ENCODE measurements at regions not wholly inside any gene's neighbourhood (a gene's known extent, or its start where the extent isn't known, plus 50 kb on each side); places are given as distances from the start of the nearest gene placed in this dataset.
"Not testable (repeated sequence)": the region's sequence is repeated elsewhere in the genome, so short reads cannot be mapped to it uniquely, and the experiment has no call there.

DNA sequence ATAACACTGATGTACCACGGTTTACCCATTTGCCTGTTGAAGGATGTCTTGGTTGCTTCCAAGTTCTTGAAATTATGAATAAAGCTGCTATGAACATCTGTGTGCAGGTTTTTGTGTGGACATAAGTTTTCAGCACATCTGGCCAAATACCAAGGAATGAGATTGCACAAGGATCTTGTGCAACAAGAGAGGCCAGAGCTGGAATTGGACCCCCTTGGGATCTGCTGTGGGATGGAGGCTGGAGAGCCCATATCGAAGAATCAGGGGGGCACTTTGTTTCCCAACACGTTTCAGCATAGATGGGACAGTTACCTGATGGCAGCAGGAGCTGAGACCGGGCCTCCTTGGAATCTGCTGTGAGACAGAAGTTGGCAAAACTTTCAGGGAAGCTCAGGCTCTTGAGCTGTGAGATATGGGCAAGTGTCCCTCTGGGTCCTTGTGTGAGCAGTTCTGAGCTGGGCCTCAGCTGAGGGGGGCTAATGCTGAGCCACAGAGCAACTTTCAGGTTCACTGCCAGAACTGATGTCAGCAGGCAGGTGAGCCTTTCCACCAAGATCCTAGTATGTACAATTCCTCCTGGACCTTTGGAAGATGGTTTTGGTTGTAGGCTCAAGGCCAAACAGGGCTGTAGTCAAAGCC is 115.2 kb upstream of the RAB18 start:
- H3K4me1 ChIP-seq (ENCODE audit: control insufficient read depth, insufficient read depth, low read length) = no peaks in the 10 kb centered on the region
- H3K27me3 ChIP-seq (ENCODE audit: control insufficient read depth, insufficient read depth, low read length) = peaks cover 4% of the 10 kb centered on the region
- H3K9me3 ChIP-seq (replicated peaks; ENCODE audit: low read length) = no peaks in the 10 kb centered on the region
- H3K9ac ChIP-seq (ENCODE audit: low read depth, low read length) = no peak overlapping the region
- no peaks in the 10 kb centered on the region for H3K36me3 ChIP-seq (ENCODE audit: insufficient read depth, low read length)
- no peak overlapping the region for H3K4me2 ChIP-seq (ENCODE audit: low read length)
- no peak overlapping the region for H3K4me3 ChIP-seq (ENCODE audit: low read length)

DNA sequence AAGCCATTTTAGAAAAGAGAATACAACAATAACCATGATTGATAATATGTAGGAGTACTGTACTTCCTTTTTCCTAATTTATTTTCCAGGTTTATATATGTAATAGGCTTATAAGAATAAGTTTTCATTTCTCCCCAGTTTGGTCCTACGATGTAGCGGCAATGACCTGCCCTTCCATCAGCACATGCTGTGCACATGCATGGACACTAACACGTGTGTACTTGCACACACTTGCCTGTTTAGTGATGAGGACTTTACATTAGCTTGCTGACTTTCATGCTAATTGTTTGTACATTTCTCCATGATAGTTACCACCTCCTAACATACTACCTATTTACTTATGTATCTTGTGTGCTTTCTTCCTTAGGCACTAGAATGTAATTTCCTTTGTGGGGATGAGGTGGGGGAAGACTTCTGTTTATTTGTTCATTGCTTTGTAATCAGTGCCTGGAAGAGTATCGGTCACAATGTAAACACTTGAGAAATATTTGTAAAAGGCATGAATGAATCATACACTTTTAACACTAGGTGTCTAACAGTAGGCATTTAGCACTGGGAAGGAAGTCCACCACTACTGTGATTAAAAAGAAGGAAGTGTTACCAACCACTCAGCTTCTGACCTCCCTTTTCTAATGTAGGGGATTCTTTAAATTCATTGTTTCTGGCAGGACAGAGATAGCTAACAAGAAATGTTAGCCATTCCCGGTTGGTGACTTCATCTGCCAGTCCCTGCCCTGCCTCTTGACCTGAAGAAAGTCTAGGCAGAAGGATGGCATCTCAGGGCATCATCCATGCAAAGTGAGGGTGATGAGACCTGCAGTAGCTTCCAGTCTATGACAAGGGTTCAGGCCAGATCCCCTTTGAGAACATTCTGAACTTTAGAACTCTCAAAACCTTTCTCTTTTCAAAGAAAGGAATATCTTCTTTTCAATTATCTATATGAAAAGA is 120.2 kb upstream of the RAB18 start:
- Histone ChIP-seq H3K9ac (ENCODE audit: low read depth, low read length) (no peak overlapping the region), H3K4me1 (ENCODE audit: control insufficient read depth, insufficient read depth, low read length) (no peaks in the 10 kb centered on the region), H3K4me2 (ENCODE audit: low read length) (no peak overlapping the region), H3K27me3 (ENCODE audit: control insufficient read depth, insufficient read depth, low read length) (no peaks in the 10 kb centered on the region), H3K36me3 (ENCODE audit: insufficient read depth, low read length) (no peaks in the 10 kb centered on the region), H3K4me3 (ENCODE audit: low read length) (no peak overlapping the region), H3K9me3 (replicated peaks; ENCODE audit: low read length) (no peaks in the 10 kb centered on the region)

GRCh38 chr10:27382176-27382575 is 121.9 kb upstream of the RAB18 start:
- Histone ChIP-seq H3K36me3 (ENCODE audit: insufficient read depth, low read length) (no peaks in the 10 kb centered on the region), H3K9me3 (replicated peaks; ENCODE audit: low read length) (no peaks in the 10 kb centered on the region), H3K4me2 (ENCODE audit: low read length) (no peak overlapping the region), H3K4me1 (ENCODE audit: control insufficient read depth, insufficient read depth, low read length) (no peaks in the 10 kb centered on the region), H3K9ac (ENCODE audit: low read depth, low read length) (no peak overlapping the region), H3K4me3 (ENCODE audit: low read length) (no peak overlapping the region), H3K27me3 (ENCODE audit: control insufficient read depth, insufficient read depth, low read length) (peaks cover 2% of the 10 kb centered on the region)

DNA sequence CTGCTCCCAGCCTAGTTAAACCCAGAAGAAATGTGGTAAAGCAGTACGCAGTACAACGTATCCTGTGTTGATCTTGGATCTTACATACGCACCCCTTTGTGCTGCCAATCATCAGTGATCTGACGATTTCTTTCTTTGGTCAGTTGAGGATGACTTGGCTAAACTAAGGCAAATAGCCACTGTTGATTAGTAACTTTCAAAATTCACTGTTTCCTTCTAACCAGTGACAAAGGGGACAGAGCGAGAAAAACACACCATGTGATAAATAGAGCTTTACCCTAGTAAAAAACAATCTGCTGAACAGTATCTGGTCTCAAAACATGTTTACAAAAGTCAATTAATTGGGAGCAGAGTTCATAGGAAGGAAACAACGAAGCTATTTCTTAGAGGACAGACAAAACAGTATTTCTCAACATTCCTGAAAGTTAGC is 123.2 kb upstream of the RAB18 start:
- H3K4me2 ChIP-seq (ENCODE audit: low read length) = no peak overlapping the region
- peaks cover 9% of the 10 kb centered on the region for H3K27me3 ChIP-seq (ENCODE audit: control insufficient read depth, insufficient read depth, low read length)
- no peaks in the 10 kb centered on the region for H3K9me3 ChIP-seq (replicated peaks; ENCODE audit: low read length)
- no peaks in the 10 kb centered on the region for H3K36me3 ChIP-seq (ENCODE audit: insufficient read depth, low read length)
- H3K4me1 ChIP-seq (ENCODE audit: control insufficient read depth, insufficient read depth, low read length) = no peaks in the 10 kb centered on the region
- H3K9ac ChIP-seq (ENCODE audit: low read depth, low read length) = no peak overlapping the region
- H3K4me3 ChIP-seq (ENCODE audit: low read length) = no peak overlapping the region

DNA sequence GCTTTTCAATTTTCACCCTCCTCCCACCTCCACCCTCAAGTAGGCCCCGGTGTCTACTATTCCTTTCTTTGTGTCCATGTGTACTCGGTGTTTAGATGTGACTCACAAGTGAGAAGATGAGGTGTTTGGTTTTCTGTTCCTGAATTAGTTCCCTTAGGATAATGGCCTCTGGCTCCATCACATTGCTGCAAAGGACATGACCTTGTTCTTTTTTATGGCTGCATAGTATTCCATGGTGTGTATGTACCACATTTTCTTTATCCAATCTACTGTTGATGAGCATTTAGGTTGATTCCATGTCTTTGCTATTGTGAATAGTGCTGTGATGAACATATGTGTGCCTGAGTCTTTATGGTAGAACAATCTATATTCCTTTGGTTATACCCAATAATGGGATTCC is 125.1 kb upstream of the RAB18 start:
- not testable (repeated sequence) for H3K4me3 ChIP-seq (ENCODE audit: low read length)

DNA sequence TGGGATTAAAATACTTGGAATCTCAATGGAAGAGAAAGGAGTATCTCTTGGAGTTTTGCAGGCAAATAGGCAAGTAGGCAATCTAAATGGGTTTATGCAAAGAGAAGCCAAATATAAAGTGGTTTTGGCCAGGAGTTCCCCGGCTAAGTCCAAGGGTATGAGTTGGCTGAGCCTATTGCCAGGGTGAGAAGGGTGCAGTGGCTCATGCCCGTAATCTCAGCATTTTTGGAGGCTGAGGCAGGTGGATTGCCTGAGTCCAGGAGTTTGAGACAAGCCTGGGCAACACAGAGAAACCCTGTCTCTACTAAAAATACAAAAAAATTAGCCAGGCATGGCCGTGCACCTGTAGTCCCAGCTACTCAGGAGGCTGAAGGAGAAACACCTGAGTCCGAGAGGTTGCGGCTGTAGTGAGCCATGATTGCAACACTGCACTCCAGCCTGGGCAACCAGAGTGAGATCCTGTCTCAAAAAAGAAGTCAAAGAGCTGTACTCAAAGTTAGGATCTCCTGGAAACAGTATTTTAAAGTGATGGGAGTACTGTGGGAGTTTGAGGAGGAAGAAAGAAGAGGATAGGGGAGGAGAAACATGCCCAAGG is 130.4 kb upstream of the RAB18 start:
- Histone ChIP-seq H3K9ac (ENCODE audit: low read depth, low read length) (no peak overlapping the region), H3K4me1 (ENCODE audit: control insufficient read depth, insufficient read depth, low read length) (no peaks in the 10 kb centered on the region), H3K27me3 (ENCODE audit: control insufficient read depth, insufficient read depth, low read length) (peaks cover 15% of the 10 kb centered on the region), H3K4me2 (ENCODE audit: low read length) (no peak overlapping the region), H3K4me3 (ENCODE audit: low read length) (no peak overlapping the region), H3K36me3 (ENCODE audit: insufficient read depth, low read length) (no peaks in the 10 kb centered on the region), H3K9me3 (replicated peaks; ENCODE audit: low read length) (no peaks in the 10 kb centered on the region)

More for the DNA sequence above, 125.1 kb upstream of the RAB18 start:
- H3K9me3 ChIP-seq (replicated peaks; ENCODE audit: low read length); H3K4me1 ChIP-seq (ENCODE audit: control insufficient read depth, insufficient read depth, low read length); H3K9ac ChIP-seq (ENCODE audit: low read depth, low read length); H3K4me2 ChIP-seq (ENCODE audit: low read length); H3K36me3 ChIP-seq (ENCODE audit: insufficient read depth, low read length): not testable (repeated sequence)
- peaks cover 15% of the 10 kb centered on the region for H3K27me3 ChIP-seq (ENCODE audit: control insufficient read depth, insufficient read depth, low read length)

GRCh38 chr10:27372095-27372494 is 131.5 kb upstream of the ACBD5 start:
- Histone ChIP-seq H3K4me1 (ENCODE audit: control insufficient read depth, insufficient read depth, low read length) (no peaks in the 10 kb centered on the region), H3K4me2 (ENCODE audit: low read length) (no peak overlapping the region), H3K9ac (ENCODE audit: low read depth, low read length) (no peak overlapping the region), H3K27me3 (ENCODE audit: control insufficient read depth, insufficient read depth, low read length) (peaks cover 13% of the 10 kb centered on the region), H3K4me3 (ENCODE audit: low read length) (no peak overlapping the region), H3K9me3 (replicated peaks; ENCODE audit: low read length) (no peaks in the 10 kb centered on the region), H3K36me3 (ENCODE audit: insufficient read depth, low read length) (no peaks in the 10 kb centered on the region)

- peaks cover 13% of the 10 kb centered on the region for H3K27me3 ChIP-seq (ENCODE audit: control insufficient read depth, insufficient read depth, low read length)
- not testable (repeated sequence) for H3K4me3 ChIP-seq (ENCODE audit: low read length); H3K4me1 ChIP-seq (ENCODE audit: control insufficient read depth, insufficient read depth, low read length); H3K4me2 ChIP-seq (ENCODE audit: low read length); H3K9me3 ChIP-seq (replicated peaks; ENCODE audit: low read length); H3K9ac ChIP-seq (ENCODE audit: low read depth, low read length); H3K36me3 ChIP-seq (ENCODE audit: insufficient read depth, low read length)
These were observed 130.8 kb upstream of the ACBD5 start for GRCh38 chr10:27371375-27371774.

DNA sequence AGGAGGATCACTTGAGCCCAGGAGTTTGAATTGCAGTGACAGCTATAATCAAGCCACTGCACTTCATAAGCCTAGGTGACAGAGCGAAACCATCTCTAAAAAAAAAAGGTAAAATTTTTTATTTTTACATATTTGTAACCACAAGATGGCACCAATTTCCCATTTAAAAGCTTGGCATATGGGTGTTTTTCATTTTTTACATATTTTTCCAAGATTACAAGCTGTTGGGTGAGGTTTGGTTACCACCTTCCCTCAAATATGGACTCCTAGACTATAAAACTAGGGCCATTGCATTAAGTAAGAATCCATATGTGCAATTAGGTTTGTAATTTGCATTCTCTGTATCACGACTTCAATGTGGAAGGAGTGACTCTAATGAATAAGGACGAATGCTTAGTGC is 129.3 kb upstream of the ACBD5 start:
- peaks cover 11% of the 10 kb centered on the region for H3K27me3 ChIP-seq (ENCODE audit: control insufficient read depth, insufficient read depth, low read length)
- no peaks in the 10 kb centered on the region for H3K36me3 ChIP-seq (ENCODE audit: insufficient read depth, low read length)
- no peak overlapping the region for H3K4me2 ChIP-seq (ENCODE audit: low read length)
- H3K9me3 ChIP-seq (replicated peaks; ENCODE audit: low read length) = no peaks in the 10 kb centered on the region
- H3K9ac ChIP-seq (ENCODE audit: low read depth, low read length) = no peak overlapping the region
- no peak overlapping the region for H3K4me3 ChIP-seq (ENCODE audit: low read length)
- H3K4me1 ChIP-seq (ENCODE audit: control insufficient read depth, insufficient read depth, low read length) = no peaks in the 10 kb centered on the region

- Histone ChIP-seq H3K4me1 (ENCODE audit: control insufficient read depth, insufficient read depth, low read length) (no peaks in the 10 kb centered on the region), H3K27me3 (ENCODE audit: control insufficient read depth, insufficient read depth, low read length) (peaks cover 11% of the 10 kb centered on the region), H3K9me3 (replicated peaks; ENCODE audit: low read length) (no peaks in the 10 kb centered on the region), H3K36me3 (ENCODE audit: insufficient read depth, low read length) (no peaks in the 10 kb centered on the region), H3K4me2 (ENCODE audit: low read length) (no peak overlapping the region), H3K4me3 (ENCODE audit: low read length) (no peak overlapping the region), H3K9ac (ENCODE audit: low read depth, low read length) (no peak overlapping the region)
These were observed 128.1 kb upstream of the ACBD5 start for GRCh38 chr10:27368706-27369105.

DNA sequence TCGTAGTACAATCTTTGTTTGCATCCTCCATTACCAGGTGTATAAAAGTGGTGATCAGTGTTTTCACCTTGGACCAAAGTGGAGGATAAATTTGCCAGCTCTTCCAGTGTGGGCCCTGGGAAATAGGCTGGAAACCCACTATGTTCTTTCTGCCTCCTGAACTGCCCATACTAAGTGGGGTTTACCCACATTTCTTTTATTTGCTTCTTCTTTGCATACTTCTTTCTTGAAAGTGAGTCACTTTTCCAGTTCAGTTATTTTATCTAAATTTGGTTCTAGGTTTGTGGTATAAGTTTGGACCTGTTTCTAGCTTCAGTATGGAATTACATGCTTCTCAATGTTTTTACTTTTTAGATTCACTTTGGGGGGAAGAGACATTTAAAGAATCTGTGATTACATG is 126.2 kb upstream of the ACBD5 start:
- peaks cover 11% of the 10 kb centered on the region for H3K27me3 ChIP-seq (ENCODE audit: control insufficient read depth, insufficient read depth, low read length)
- H3K4me3 ChIP-seq (ENCODE audit: low read length) = no peak overlapping the region
- no peaks in the 10 kb centered on the region for H3K4me1 ChIP-seq (ENCODE audit: control insufficient read depth, insufficient read depth, low read length)
- no peak overlapping the region for H3K4me2 ChIP-seq (ENCODE audit: low read length)
- no peaks in the 10 kb centered on the region for H3K36me3 ChIP-seq (ENCODE audit: insufficient read depth, low read length)
- no peaks in the 10 kb centered on the region for H3K9me3 ChIP-seq (replicated peaks; ENCODE audit: low read length)
- no peak overlapping the region for H3K9ac ChIP-seq (ENCODE audit: low read depth, low read length)

Measured in skeletal muscle satellite cell (primary cell).